OCI-LY1 (cell line): ENCODE measurements at regions not wholly inside any gene's neighbourhood (a gene's known extent, or its start where the extent isn't known, plus 50 kb on each side); places are given as distances from the start of the nearest gene placed in this dataset.

Experiments
- CTCF ChIP-seq: fragments of 200-600 bp; sonication (generic), shearing (Covaris generic); IDR thresholded peaks from 2 replicates; pipeline ENCODE4 v1.5.1; 2017; ENCODE audit warnings: mild to moderate bottlenecking, antibody characterized with exemption, low read length, moderate library complexity, mixed read lengths
- EZH2 ChIP-seq: fragments of 200-600 bp; sonication (generic), shearing (Covaris generic); IDR thresholded peaks from 2 replicates; pipeline ENCODE4 v1.8.0; 2017; ENCODE audit warnings: borderline replicate concordance, mixed run types, mild to moderate bottlenecking, antibody characterized with exemption, low read length, moderate library complexity, mixed read lengths

- TF ChIP-seq CTCF (no peak), EZH2 (no peak)
These were observed 292.4 kb upstream of the SGO1 start for GRCh38 chr3:20478436-20478835.
